H1 (cell line): ENCODE measurements at regions not wholly inside any gene's neighbourhood (a gene's known extent, or its start where the extent isn't known, plus 50 kb on each side); places are given as distances from the start of the nearest gene placed in this dataset.

ENCODE experiments used
- CTCF ChIA-PET: fragments of 300-600 bp; sonication (Branson Sonifier 250); formaldehyde crosslinking; loops from one replicate; lab custom pipeline; 2021; ENCODE audit not compliant: partially characterized antibody; lab: Charles Lee
- POLR2A ChIA-PET: fragments of 300-600 bp; sonication (Branson Sonifier 250); formaldehyde crosslinking; loops from one replicate; lab custom pipeline; 2021; ENCODE audit warnings: inconsistent platforms; ENCODE audit not compliant: partially characterized antibody; lab: Charles Lee
- DNase-seq, 2 experiments: peaks; one replicate each; pipeline versions ENCODE4 v3.0.0 to v3.0.0-alpha.2; 2010 to 2022; ENCODE audit warnings: low spot score in 2 of 2, low read depth in 1 of 2, mixed read lengths in 1 of 2
- FAIRE-seq: peaks from 2 replicates; lab custom pipeline; 2011; peaks lifted over from hg19 to GRCh38; lab: Jason Lieb, UNC
- H2AFZ ChIP-seq: 2 replicates; pipeline ENCODE4 v1.8.1; 2012; ENCODE audit warnings: low read length, inconsistent platforms
- H2AK5ac ChIP-seq: 2 replicates; pipeline ENCODE4 v1.6.1; 2013; ENCODE audit warnings: low read depth, low read length
- H2BK120ac ChIP-seq: replicated peaks from 2 replicates; pipeline ENCODE3; 2013; ENCODE audit warnings: low read depth, low read length, inconsistent platforms
- H2BK12ac ChIP-seq: 2 replicates; pipeline ENCODE4 v1.6.1; 2013; ENCODE audit warnings: low read depth, low read length
- H2BK15ac ChIP-seq: 2 replicates; pipeline ENCODE4 v1.6.1; 2013; ENCODE audit warnings: low read length
- H2BK20ac ChIP-seq: 2 replicates; pipeline ENCODE4 v1.6.1; 2013; ENCODE audit warnings: low read length
- H2BK5ac ChIP-seq: 2 replicates; pipeline ENCODE4 v1.6.1; 2013; ENCODE audit warnings: low read depth, low read length
- H3K14ac ChIP-seq: 2 replicates; pipeline ENCODE4 v1.6.1; 2013; ENCODE audit warnings: inconsistent platforms; ENCODE audit not compliant: insufficient read length
- H3K18ac ChIP-seq: 2 replicates; pipeline ENCODE4 v1.6.1; 2013; ENCODE audit warnings: low read length; ENCODE audit errors: extremely low read depth
- H3K23ac ChIP-seq: 2 replicates; pipeline ENCODE4 v1.6.1; 2013; ENCODE audit warnings: inconsistent platforms; ENCODE audit not compliant: insufficient read length
- H3K23me2 ChIP-seq: 2 replicates; pipeline ENCODE4 v1.6.1; 2013; ENCODE audit warnings: low read depth, low read length
- H3K27ac ChIP-seq: 2 replicates; pipeline ENCODE4 v1.6.1; 2011; ENCODE audit warnings: low read depth, low read length, inconsistent platforms
- H3K27me3 ChIP-seq, 4 experiments: replicated peaks in 1 of 4; 1 replicate in 1 of 4; 2 replicates in 3 of 4; pipeline versions ENCODE4 v1.6.1 to v1.8.1; 2011 to 2013; ENCODE audit warnings: low read length in 3 of 4, mild to moderate bottlenecking in 3 of 4, inconsistent platforms in 2 of 4, mixed read lengths in 2 of 4, moderate library complexity in 1 of 4; ENCODE audit not compliant: control insufficient read depth in 3 of 4, insufficient read depth in 3 of 4; ENCODE audit errors: extremely low read depth in 1 of 4
- H3K36me3 ChIP-seq, 4 experiments: 2 replicates each; pipeline versions ENCODE4 v1.6.1 to v1.8.1; 2011 to 2013; ENCODE audit warnings: mild to moderate bottlenecking in 4 of 4, low read length in 3 of 4, moderate library complexity in 2 of 4, control low read depth in 1 of 4, inconsistent platforms in 1 of 4; ENCODE audit not compliant: insufficient read depth in 4 of 4, control insufficient read depth in 2 of 4
- H3K4ac ChIP-seq: replicated peaks from 2 replicates; pipeline ENCODE3; 2013; ENCODE audit warnings: low read length, low read depth, mixed read lengths, inconsistent platforms; ENCODE audit not compliant: insufficient read length
- H3K4me1 ChIP-seq, 4 experiments: replicated peaks in 1 of 4; 1 replicate in 1 of 4; 2 replicates in 3 of 4; pipeline versions ENCODE4 v1.6.1 to v1.8.1; 2011 to 2013; ENCODE audit warnings: low read length in 3 of 4, inconsistent platforms in 2 of 4, mixed read lengths in 1 of 4; ENCODE audit not compliant: insufficient read depth in 4 of 4, control insufficient read depth in 3 of 4
- H3K4me2 ChIP-seq, 2 experiments: 2 replicates each; pipeline versions ENCODE4 v1.6.1 to v1.8.1; 2011 to 2013; ENCODE audit warnings: low read depth in 2 of 2, low read length in 2 of 2, control low read depth in 1 of 2, inconsistent platforms in 1 of 2, mild to moderate bottlenecking in 1 of 2; ENCODE audit not compliant: insufficient read depth in 1 of 2
- H3K4me3 ChIP-seq, 4 experiments: fragments of 200-600, 300-600 bp in 1 of 4; sonication (generic), shearing (Covaris generic), sonication (Bioruptor Twin) in 1 of 4; 2 replicates each; pipeline versions ENCODE4 v1.5.1 to v1.8.1; 2011 to 2016; ENCODE audit warnings: low read length in 4 of 4, low read depth in 3 of 4, control low read depth in 2 of 4, inconsistent platforms in 2 of 4, mild to moderate bottlenecking in 2 of 4, mixed read lengths in 1 of 4, moderate library complexity in 1 of 4; ENCODE audit not compliant: insufficient read depth in 2 of 4; ENCODE audit errors: extremely low read depth in 1 of 4
- H3K56ac ChIP-seq: replicated peaks from 2 replicates; pipeline ENCODE3; 2013; ENCODE audit warnings: low read depth, mild to moderate bottlenecking, mixed read lengths, low read length, inconsistent platforms; ENCODE audit not compliant: insufficient read length
- H3K79me1 ChIP-seq: 2 replicates; pipeline ENCODE4 v1.6.1; 2013; ENCODE audit warnings: low read depth, low read length, control low read depth
- H3K79me2 ChIP-seq, 2 experiments: 2 replicates each; pipeline versions ENCODE4 v1.6.1 to v1.8.1; 2012 to 2013; ENCODE audit warnings: low read length in 2 of 2, mild to moderate bottlenecking in 2 of 2, inconsistent platforms in 1 of 2; ENCODE audit not compliant: insufficient read depth in 2 of 2, control insufficient read depth in 1 of 2
- H3K9ac ChIP-seq, 4 experiments: replicated peaks in 1 of 4; 1 replicate in 1 of 4; 2 replicates in 3 of 4; pipeline versions ENCODE4 v1.6.1 to v1.8.1; 2011 to 2013; ENCODE audit warnings: low read depth in 3 of 4, low read length in 3 of 4, control low read depth in 2 of 4, mild to moderate bottlenecking in 2 of 4, moderate library complexity in 2 of 4, inconsistent platforms in 1 of 4; ENCODE audit errors: extremely low read depth in 1 of 4
- H3K9me3 ChIP-seq, 2 experiments: 2 replicates each; pipeline versions ENCODE4 v1.6.1 to v1.8.1; 2012 to 2013; ENCODE audit warnings: mild to moderate bottlenecking in 2 of 2, moderate library complexity in 2 of 2, control low read depth in 1 of 2, inconsistent platforms in 1 of 2, low read depth in 1 of 2, low read length in 1 of 2, mixed read lengths in 1 of 2; ENCODE audit not compliant: insufficient read depth in 2 of 2
- H4K20me1 ChIP-seq, 2 experiments: replicated peaks in 1 of 2; 2 replicates each; pipeline versions ENCODE3 to v1.8.1; 2011 to 2013; ENCODE audit warnings: inconsistent platforms in 2 of 2, low read length in 2 of 2, mild to moderate bottlenecking in 1 of 2; ENCODE audit not compliant: insufficient read depth in 2 of 2, control insufficient read depth in 1 of 2
- H4K5ac ChIP-seq: 2 replicates; pipeline ENCODE4 v1.6.1; 2013; ENCODE audit warnings: low read length, low read depth, mixed read lengths, inconsistent platforms; ENCODE audit not compliant: insufficient read length
- H4K8ac ChIP-seq: 2 replicates; pipeline ENCODE4 v1.8.0; 2013; ENCODE audit warnings: mild to moderate bottlenecking, moderate library complexity, low read length, inconsistent platforms; ENCODE audit not compliant: insufficient read depth; ENCODE audit errors: extremely low read depth
- H4K91ac ChIP-seq: replicated peaks from 2 replicates; pipeline ENCODE3; 2013; ENCODE audit warnings: low read length, mixed read lengths, inconsistent platforms; ENCODE audit not compliant: insufficient read length
- ATF3 ChIP-seq: IDR thresholded peaks from 2 replicates; pipeline ENCODE4 v1.6.1; 2011; ENCODE audit warnings: low read depth, mild to moderate bottlenecking, low read length; ENCODE audit not compliant: insufficient read depth
- CBX8 ChIP-seq: fragments of 300-800, 300-1000 bp; sonication (generic); IDR thresholded peaks from 2 replicates; pipeline ENCODE4 v1.7.1; 2016; ENCODE audit warnings: low read depth, low read length, borderline replicate concordance
- FOSL1 ChIP-seq: IDR thresholded peaks from 2 replicates; pipeline ENCODE4 v1.6.1; 2011; ENCODE audit warnings: mild to moderate bottlenecking, low read depth, low read length, moderate library complexity; ENCODE audit not compliant: insufficient read depth
- JUND ChIP-seq: IDR thresholded peaks from 2 replicates; pipeline ENCODE4 v1.6.1; 2011; ENCODE audit warnings: mild to moderate bottlenecking, improper control_type of control experiment, low read length
- MAFK ChIP-seq: IDR thresholded peaks from 2 replicates; pipeline ENCODE4 v1.6.1; 2012; ENCODE audit warnings: low read depth, mild to moderate bottlenecking, improper control_type of control experiment, low read length
- NANOG ChIP-seq: IDR thresholded peaks from 2 replicates; pipeline ENCODE4 v1.6.1; 2011; ENCODE audit warnings: low read length, low read depth, mild to moderate bottlenecking, inconsistent platforms; ENCODE audit not compliant: insufficient read depth, poor library complexity, severe bottlenecking
- RFX5 ChIP-seq: IDR thresholded peaks from 2 replicates; pipeline ENCODE4 v1.6.1; 2011; ENCODE audit warnings: low read depth, low read length, improper control_type of control experiment, borderline replicate concordance
- SP2 ChIP-seq: IDR thresholded peaks from 2 replicates; pipeline ENCODE4 v1.6.1; 2012; ENCODE audit warnings: mild to moderate bottlenecking, low read length, inconsistent platforms
- TBP ChIP-seq: IDR thresholded peaks from 2 replicates; pipeline ENCODE4 v1.6.1; 2011; ENCODE audit warnings: low read depth, low read length, improper control_type of control experiment
- WGBS, 2 experiments: shearing (Covaris generic) in 1 of 2; methylation state at CpG; one replicate each; pipeline versions ENCODE4 v1.1.6 to v1.1.7; 2013 to 2015; ENCODE audit warnings: low lambda C conversion rate in 2 of 2, mixed read lengths in 2 of 2, inconsistent platforms in 1 of 2, low coverage in 1 of 2, missing lambda C conversion rate in 1 of 2; ENCODE audit not compliant: insufficient replicate concordance in 2 of 2, insufficient coverage in 1 of 2, insufficient read length in 1 of 2; ENCODE audit errors: extremely low coverage in 1 of 2, missing lambda C conversion rate in 1 of 2; 5-methylcytosine and 5-hydroxymethylcytosine counted together

GRCh38 chr10:128614802-128615553, 488.8 kb upstream of the MKI67 start:
- H4K8ac ChIP-seq = no peak overlapping the region
- CTCF ChIA-PET = interaction anchor here (1.1 kb wide), 1 partner anchor 16 kb away, joined by 3 read pairs; no protein-coding TSS in a partner anchor
- 87% methylated on average over 5 of the region's 5 CpGs; no CpG with 5 or more reads in 1 of the 2 experiments for WGBS, 2 experiments
- H3K9me3 ChIP-seq = no peaks in the 10 kb centered on the region
- no peak overlapping the region for H4K5ac ChIP-seq
- no peak overlapping the region for H3K9ac ChIP-seq
- H2BK20ac ChIP-seq = no peak overlapping the region
- H3K27ac ChIP-seq = no peak overlapping the region
- no peak for DNase-seq
- H3K27me3 ChIP-seq = no peaks in the 10 kb centered on the region
- no peaks in the 10 kb centered on the region for H3K23me2 ChIP-seq
- POLR2A ChIA-PET = no interaction called here
- H3K36me3 ChIP-seq = no peaks in the 10 kb centered on the region; a peak in 1 of 8 replicates
- H2AFZ ChIP-seq = no peak overlapping the region
- no peaks in the 10 kb centered on the region for H3K79me2 ChIP-seq
- H4K20me1 ChIP-seq = no peaks in the 10 kb centered on the region
- no peak overlapping the region for H2BK5ac ChIP-seq
- H3K4me2 ChIP-seq = no peak overlapping the region
- no peak overlapping the region for H3K4me3 ChIP-seq
- H3K18ac ChIP-seq = no peak overlapping the region
- no peaks in the 10 kb centered on the region for H3K79me1 ChIP-seq
- H4K91ac ChIP-seq = no peak overlapping the region
- no peak overlapping the region for H3K56ac ChIP-seq
- H3K23ac ChIP-seq = no peak overlapping the region
- H2AK5ac ChIP-seq = no peak overlapping the region
- no peak overlapping the region for H2BK120ac ChIP-seq
- H3K4me1 ChIP-seq = no peaks in the 10 kb centered on the region
- H3K4ac ChIP-seq = no peak overlapping the region
- H2BK12ac ChIP-seq = no peak overlapping the region
- no peak overlapping the region for H3K14ac ChIP-seq
- no peak overlapping the region for H2BK15ac ChIP-seq
- no peak for FAIRE-seq
- TF ChIP-seq SP2 (no peak), FOSL1 (no peak), ATF3 (no peak), NANOG (no peak), RFX5 (no peak), TBP (no peak), MAFK (no peak), CBX8 (no peak), JUND (no peak)
